ENCODE measurements at regions not wholly inside any gene's neighbourhood (a gene's known extent, or its start where the extent isn't known, plus 50 kb on each side); places are given as distances from the start of the nearest gene placed in this dataset.

DNA sequence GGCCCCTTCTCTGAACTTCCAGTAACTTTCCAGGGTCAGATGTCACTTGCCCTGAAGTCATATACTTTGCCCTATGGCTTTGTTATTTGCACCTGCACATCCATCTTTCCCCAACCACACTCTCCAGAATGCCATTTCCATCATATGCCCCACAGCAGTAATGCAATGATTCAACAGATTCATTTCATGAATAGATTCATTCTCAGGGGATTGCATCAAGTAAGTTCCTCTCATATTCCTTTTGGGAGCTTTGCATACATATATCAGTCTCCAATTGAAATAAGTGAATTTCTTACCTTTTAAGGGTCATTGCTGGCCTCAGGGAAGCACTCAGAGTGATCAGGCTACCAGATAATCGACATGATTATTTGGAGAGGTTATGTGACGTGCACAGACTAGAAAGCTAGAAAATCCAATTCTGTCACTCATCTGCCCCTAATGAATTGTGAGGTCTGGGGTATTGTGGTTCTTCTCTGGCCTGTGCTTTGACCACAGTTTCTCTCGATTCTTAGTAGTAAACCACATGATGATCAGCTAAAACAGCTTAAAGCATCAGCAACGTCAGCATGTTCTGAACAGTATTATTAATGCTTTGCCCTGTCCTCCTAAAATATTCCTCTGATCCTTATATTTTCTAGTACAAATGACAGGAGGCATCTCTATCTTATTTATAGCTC lies 179.9 kb downstream of the ATPSCKMT start:
- Histone ChIP-seq H3K36me3 (ENCODE audit: control insufficient read depth in 2 of 2, extremely low read depth in 1 of 2, insufficient read depth in 2 of 2, low read length in 2 of 2) (no peaks in the 10 kb centered on the region), H3K4me1 (ENCODE audit: control insufficient read depth, extremely low read depth, insufficient read depth, low read length) (no peaks in the 10 kb centered on the region), H4K20me1 (ENCODE audit: control insufficient read depth, extremely low read depth, insufficient read depth, low read length) (no peaks in the 10 kb centered on the region), H3K9me3 (ENCODE audit: control insufficient read depth, low read depth, low read length) (no peaks in the 10 kb centered on the region), H3K79me2 (ENCODE audit: control insufficient read depth, insufficient read depth, low read length) (no peaks in the 10 kb centered on the region), H3K4me3 (ENCODE audit: control insufficient read depth in 2 of 3, extremely low read depth in 1 of 3, insufficient read depth in 2 of 3, low read depth in 1 of 3, low read length in 3 of 3) (no peak overlapping the region), H3K4me2 (ENCODE audit: control insufficient read depth, extremely low read depth, insufficient read depth, low read depth, low read length) (no peak overlapping the region), H2AFZ (ENCODE audit: control insufficient read depth, low read length) (no peak overlapping the region), H3K9ac (ENCODE audit: control insufficient read depth, extremely low read depth, insufficient read depth, low read length) (no peak overlapping the region), H3K9me1 (ENCODE audit: control insufficient read depth, extremely low read depth, insufficient read depth, low read length) (no peaks in the 10 kb centered on the region), H3K27me3 (ENCODE audit: control insufficient read depth, extremely low read depth, insufficient read depth, low read length) (no peaks in the 10 kb centered on the region), H3K27ac (ENCODE audit: control insufficient read depth, insufficient read depth, low read length) (no peak overlapping the region)
- DNase-seq (ENCODE audit: low read depth, low spot score) = no peak
- no peak for FAIRE-seq
- no peak for TF ChIP-seq EZH2 (IDR thresholded peaks at IDR 0.05; ENCODE audit: low read length)
- TF ChIP-seq, protein P1, sequence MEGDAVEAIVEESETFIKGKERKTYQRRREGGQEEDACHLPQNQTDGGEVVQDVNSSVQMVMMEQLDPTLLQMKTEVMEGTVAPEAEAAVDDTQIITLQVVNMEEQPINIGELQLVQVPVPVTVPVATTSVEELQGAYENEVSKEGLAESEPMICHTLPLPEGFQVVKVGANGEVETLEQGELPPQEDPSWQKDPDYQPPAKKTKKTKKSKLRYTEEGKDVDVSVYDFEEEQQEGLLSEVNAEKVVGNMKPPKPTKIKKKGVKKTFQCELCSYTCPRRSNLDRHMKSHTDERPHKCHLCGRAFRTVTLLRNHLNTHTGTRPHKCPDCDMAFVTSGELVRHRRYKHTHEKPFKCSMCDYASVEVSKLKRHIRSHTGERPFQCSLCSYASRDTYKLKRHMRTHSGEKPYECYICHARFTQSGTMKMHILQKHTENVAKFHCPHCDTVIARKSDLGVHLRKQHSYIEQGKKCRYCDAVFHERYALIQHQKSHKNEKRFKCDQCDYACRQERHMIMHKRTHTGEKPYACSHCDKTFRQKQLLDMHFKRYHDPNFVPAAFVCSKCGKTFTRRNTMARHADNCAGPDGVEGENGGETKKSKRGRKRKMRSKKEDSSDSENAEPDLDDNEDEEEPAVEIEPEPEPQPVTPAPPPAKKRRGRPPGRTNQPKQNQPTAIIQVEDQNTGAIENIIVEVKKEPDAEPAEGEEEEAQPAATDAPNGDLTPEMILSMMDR (optimal IDR thresholded peaks at IDR 0.05 in 1 of 3, IDR thresholded peaks at IDR 0.05 in 1 of 3, conservative IDR thresholded peaks at IDR 0.05 in 1 of 3; ENCODE audit: extremely low read depth in 1 of 3, insufficient read depth in 2 of 3, low read length in 3 of 3) = no peak
- dilution Hi-C loops (cut with MboI; ENCODE audit: extremely low pct_ligation_motif_present, low sequenced_read_pairs) = no loop called here

DNA sequence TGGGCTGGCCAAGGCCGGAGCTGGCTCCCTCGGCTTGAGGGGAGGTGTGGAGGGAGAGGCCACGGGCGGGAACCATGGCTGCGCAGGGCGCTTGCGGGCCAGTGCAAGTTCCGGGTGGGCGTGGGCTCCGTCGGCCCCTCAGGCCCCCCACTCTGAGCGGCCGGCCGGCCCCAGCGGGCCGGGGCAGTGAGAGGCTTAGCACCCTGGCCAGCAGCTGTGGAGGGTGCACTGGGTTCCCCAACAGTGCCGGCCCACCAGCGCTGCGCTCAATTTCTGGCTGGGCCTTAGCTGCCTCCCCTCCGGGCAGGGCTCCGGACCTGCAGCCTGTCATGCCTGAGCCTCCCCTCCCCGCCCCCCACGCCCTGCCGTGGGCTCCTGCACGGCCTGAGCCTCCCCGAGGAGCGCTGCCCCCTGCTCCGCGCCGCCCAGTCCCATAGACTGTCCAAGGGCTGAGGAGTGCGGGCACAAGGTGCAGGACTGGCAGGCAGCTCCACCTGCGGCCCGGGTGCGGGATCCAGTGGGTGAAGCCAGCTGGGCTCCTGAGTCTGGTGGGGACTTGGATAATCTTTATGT lies 184.2 kb downstream of the ATPSCKMT start:
- Histone ChIP-seq H3K9me1 (ENCODE audit: control insufficient read depth, extremely low read depth, insufficient read depth, low read length) (no peaks in the 10 kb centered on the region), H3K27me3 (ENCODE audit: control insufficient read depth, extremely low read depth, insufficient read depth, low read length) (no peaks in the 10 kb centered on the region), H3K4me1 (ENCODE audit: control insufficient read depth, extremely low read depth, insufficient read depth, low read length) (no peaks in the 10 kb centered on the region), H3K36me3 (ENCODE audit: control insufficient read depth in 2 of 2, extremely low read depth in 1 of 2, insufficient read depth in 2 of 2, low read length in 2 of 2) (no peaks in the 10 kb centered on the region), H3K4me2 (ENCODE audit: control insufficient read depth, extremely low read depth, insufficient read depth, low read depth, low read length) (no peak overlapping the region), H3K9ac (ENCODE audit: control insufficient read depth, extremely low read depth, insufficient read depth, low read length) (no peak overlapping the region), H3K4me3 (ENCODE audit: control insufficient read depth in 2 of 3, extremely low read depth in 1 of 3, insufficient read depth in 2 of 3, low read depth in 1 of 3, low read length in 3 of 3) (no peak overlapping the region), H3K27ac (ENCODE audit: control insufficient read depth, insufficient read depth, low read length) (no peak overlapping the region), H4K20me1 (ENCODE audit: control insufficient read depth, extremely low read depth, insufficient read depth, low read length) (no peaks in the 10 kb centered on the region), H3K79me2 (ENCODE audit: control insufficient read depth, insufficient read depth, low read length) (no peaks in the 10 kb centered on the region), H2AFZ (ENCODE audit: control insufficient read depth, low read length) (no peak overlapping the region), H3K9me3 (ENCODE audit: control insufficient read depth, low read depth, low read length) (no peaks in the 10 kb centered on the region)
- TF ChIP-seq, protein P1 (optimal IDR thresholded peaks at IDR 0.05 in 1 of 3, IDR thresholded peaks at IDR 0.05 in 1 of 3, conservative IDR thresholded peaks at IDR 0.05 in 1 of 3; ENCODE audit: extremely low read depth in 1 of 3, insufficient read depth in 2 of 3, low read length in 3 of 3) = no peak
- TF ChIP-seq EZH2 (IDR thresholded peaks at IDR 0.05; ENCODE audit: low read length) = no peak
- dilution Hi-C loops (cut with MboI; ENCODE audit: extremely low pct_ligation_motif_present, low sequenced_read_pairs) = no loop called here
- no peak for DNase-seq (ENCODE audit: low read depth, low spot score)
- no peak for FAIRE-seq
